ENCODE measurements at regions not wholly inside any gene's neighbourhood (a gene's known extent, or its start where the extent isn't known, plus 50 kb on each side); places are given as distances from the start of the nearest gene placed in this dataset.

DNA sequence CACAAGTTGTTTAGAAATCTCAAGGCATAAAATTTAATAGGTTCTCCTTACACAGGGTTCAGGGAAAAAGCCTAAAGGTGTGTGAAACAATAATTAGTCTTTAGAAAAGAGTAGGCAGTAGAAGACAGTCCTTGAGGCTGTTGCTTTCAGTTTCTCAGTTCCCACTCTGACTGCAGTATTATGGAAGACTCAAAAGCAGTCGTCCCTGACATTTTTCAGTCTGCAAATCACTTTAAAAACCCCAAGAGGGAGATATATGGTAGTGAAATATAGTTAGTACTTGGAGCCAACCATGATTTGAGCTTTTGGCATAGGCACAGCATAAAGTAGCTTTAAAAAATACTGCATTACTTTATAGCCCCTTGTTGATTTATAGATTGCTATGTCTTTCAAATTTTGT, 299.7 kb downstream of the OLFM3 start:
- TF ChIP-seq, protein P1, sequence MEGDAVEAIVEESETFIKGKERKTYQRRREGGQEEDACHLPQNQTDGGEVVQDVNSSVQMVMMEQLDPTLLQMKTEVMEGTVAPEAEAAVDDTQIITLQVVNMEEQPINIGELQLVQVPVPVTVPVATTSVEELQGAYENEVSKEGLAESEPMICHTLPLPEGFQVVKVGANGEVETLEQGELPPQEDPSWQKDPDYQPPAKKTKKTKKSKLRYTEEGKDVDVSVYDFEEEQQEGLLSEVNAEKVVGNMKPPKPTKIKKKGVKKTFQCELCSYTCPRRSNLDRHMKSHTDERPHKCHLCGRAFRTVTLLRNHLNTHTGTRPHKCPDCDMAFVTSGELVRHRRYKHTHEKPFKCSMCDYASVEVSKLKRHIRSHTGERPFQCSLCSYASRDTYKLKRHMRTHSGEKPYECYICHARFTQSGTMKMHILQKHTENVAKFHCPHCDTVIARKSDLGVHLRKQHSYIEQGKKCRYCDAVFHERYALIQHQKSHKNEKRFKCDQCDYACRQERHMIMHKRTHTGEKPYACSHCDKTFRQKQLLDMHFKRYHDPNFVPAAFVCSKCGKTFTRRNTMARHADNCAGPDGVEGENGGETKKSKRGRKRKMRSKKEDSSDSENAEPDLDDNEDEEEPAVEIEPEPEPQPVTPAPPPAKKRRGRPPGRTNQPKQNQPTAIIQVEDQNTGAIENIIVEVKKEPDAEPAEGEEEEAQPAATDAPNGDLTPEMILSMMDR (IDR thresholded peaks at IDR 0.05) = no peak
- TF ChIP-seq POLR2AphosphoS5 (IDR thresholded peaks at IDR 0.05) (no peak), POLR2A (IDR thresholded peaks at IDR 0.05) (no peak), EP300 (IDR thresholded peaks at IDR 0.05) (no peak)

Measured in suprapubic skin (tissue), 4 donors.